HepG2 (cell line): ENCODE measurements at regions not wholly inside any gene's neighbourhood (a gene's known extent, or its start where the extent isn't known, plus 50 kb on each side); places are given as distances from the start of the nearest gene placed in this dataset.

Experiments used
- ATAC-seq: fragments of 200-7000 bp; cut with Tn5 transposase; 3 replicates; pipeline ENCODE4 v1.9.1; 2020; ENCODE audit warnings: mild to moderate bottlenecking, moderate library complexity
- BruUV-seq: library from RNA; stranded (reverse); fragments of 400-500 nt; replicated peaks from 2 replicates; lab custom pipeline; 2021; lab: Mats Ljungman, UMichigan
- CTCF ChIA-PET: fragments of 300-600 bp; formaldehyde crosslinking; extraction: SDS; loops from one replicate; lab custom pipeline; 2021; ENCODE audit warnings: low total read pairs, inconsistent platforms, low intra/inter-chr PET ratio; lab: Yijun Ruan, JAX
- POLR2A ChIA-PET: fragments of 350-600 bp; sonication (Branson Sonifier 250); formaldehyde crosslinking; loops from one replicate; lab custom pipeline; 2020; ENCODE audit warnings: antibody characterized with exemption, inconsistent platforms; lab: Yijun Ruan, JAX
- DNase-seq: peaks from one replicate; pipeline ENCODE4 v3.0.0-alpha.2; 2015; ENCODE audit warnings: low spot score
- FAIRE-seq: peaks from 3 replicates; lab custom pipeline; 2011; peaks lifted over from hg19 to GRCh38; lab: Jason Lieb, UNC
- H2AFZ ChIP-seq: one replicate; pipeline ENCODE4 v1.6.1; 2011; ENCODE audit warnings: low read length, inconsistent platforms
- H3K27ac ChIP-seq: fragments of 300-600 bp; 3 replicates; pipeline ENCODE4 v1.8.0; 2011; ENCODE audit warnings: mixed run types, mild to moderate bottlenecking, mixed read lengths, low read length, inconsistent platforms; ENCODE audit not compliant: insufficient read depth; ENCODE audit errors: extremely low read length
- H3K27me3 ChIP-seq, 2 experiments: fragments of 200-600 bp in 1 of 2; 2 replicates in 1 of 2; 3 replicates in 1 of 2; pipeline versions ENCODE4 v1.6.0 to v1.8.0; 2011; ENCODE audit warnings: low read length in 2 of 2, mild to moderate bottlenecking in 2 of 2, moderate library complexity in 2 of 2, inconsistent platforms in 1 of 2; ENCODE audit not compliant: insufficient read depth in 2 of 2, control insufficient read depth in 1 of 2
- H3K36me3 ChIP-seq, 2 experiments: fragments of 200-600 bp in 1 of 2; replicated peaks in 1 of 2; 2 replicates in 1 of 2; 3 replicates in 1 of 2; pipeline versions ENCODE4 v1.5.1 to v1.8.0; 2011; ENCODE audit warnings: low read length in 2 of 2, inconsistent platforms in 1 of 2; ENCODE audit not compliant: insufficient read depth in 2 of 2, control insufficient read depth in 1 of 2
- H3K4me1 ChIP-seq: 2 replicates; pipeline ENCODE4 v1.5.1; 2012; ENCODE audit warnings: low read length, inconsistent platforms; ENCODE audit not compliant: insufficient read depth
- H3K4me2 ChIP-seq: 2 replicates; pipeline ENCODE4 v1.6.0; 2011; ENCODE audit warnings: low read depth, low read length, inconsistent platforms
- H3K4me3 ChIP-seq, 3 experiments: fragments of 200-600 bp in 1 of 3; sonication (generic), shearing (Covaris generic) in 1 of 3; replicated peaks in 1 of 3; 2 replicates each; pipeline ENCODE4 v1.5.1; 2011 to 2016; ENCODE audit warnings: low read length in 3 of 3, inconsistent platforms in 2 of 3, low read depth in 2 of 3, mild to moderate bottlenecking in 2 of 3, control low read depth in 1 of 3, mixed read lengths in 1 of 3; ENCODE audit not compliant: insufficient read depth in 1 of 3
- H3K79me2 ChIP-seq: one replicate; pipeline ENCODE4 v1.6.1; 2011; ENCODE audit warnings: low read length, inconsistent platforms; ENCODE audit not compliant: insufficient read depth
- H3K9ac ChIP-seq: 2 replicates; pipeline ENCODE4 v1.6.0; 2011; ENCODE audit warnings: mild to moderate bottlenecking, low read depth, low read length, inconsistent platforms; ENCODE audit not compliant: insufficient read depth
- H3K9me3 ChIP-seq: 2 replicates; pipeline ENCODE4 v1.5.1; 2012; ENCODE audit warnings: mild to moderate bottlenecking, low read length
- H4K20me1 ChIP-seq: 2 replicates; pipeline ENCODE4 v1.6.0; 2011; ENCODE audit warnings: inconsistent platforms, mild to moderate bottlenecking, low read length, moderate library complexity; ENCODE audit not compliant: insufficient read depth
- ISX ChIP-seq: sonication (generic); formaldehyde crosslinking; conservative IDR thresholded peaks from 2 replicates; pipeline ENCODE4 v1.5.0; 2020; ENCODE audit warnings: missing genetic modification reagents
- PLRG1 ChIP-seq: fragments of 450-650 bp; conservative IDR thresholded peaks from 2 replicates; pipeline ENCODE4 v1.6.1; 2016
- SYNCRIP ChIP-seq: fragments of 200-400 bp; formaldehyde crosslinking; IDR thresholded peaks from 2 replicates; pipeline ENCODE4 v1.6.1; 2018; ENCODE audit warnings: mild to moderate bottlenecking, low read depth, low read length; ENCODE audit not compliant: insufficient read depth
- XRCC5 ChIP-seq: fragments of 200-400 bp; formaldehyde crosslinking; optimal IDR thresholded peaks from 2 replicates; pipeline ENCODE3; 2017; ENCODE audit warnings: mild to moderate bottlenecking, low read length
- ZNF446 ChIP-seq: sonication (generic); formaldehyde crosslinking; IDR thresholded peaks from 2 replicates; pipeline ENCODE4 v1.5.0; 2020; ENCODE audit warnings: mild to moderate bottlenecking, missing genetic modification reagents
- ZNF737 ChIP-seq: sonication (generic); formaldehyde crosslinking; IDR thresholded peaks from 2 replicates; pipeline ENCODE4 v1.5.0; 2020; ENCODE audit warnings: missing genetic modification reagents, mild to moderate bottlenecking, borderline replicate concordance
- WGBS: methylation state at CpG from one replicate; pipeline ENCODE4 v1.1.6; 2017; ENCODE audit warnings: low lambda C conversion rate; 5-methylcytosine and 5-hydroxymethylcytosine counted together
- in situ Hi-C: cut with HindIII; loops from 2 replicates; pipeline ENCODE4 v1.10.0; 2017; ENCODE audit warnings: low pct_unique_long_range_greater_than_20kb; ENCODE audit not compliant: extremely low pct_ligation_motif_present
- intact Hi-C: fragments of 100-400 bp; cut with micrococcal nuclease; formaldehyde crosslinking; loops from one replicate; pipeline ENCODE4 v1.10.0; 2022; ENCODE audit not compliant: unreplicated experiment
- TF ChIP-seq, protein P1 (sequence below): sonication (generic); formaldehyde crosslinking; IDR thresholded peaks from 2 replicates; pipeline ENCODE4 v1.9.0; 2021; ENCODE audit warnings: missing genetic modification reagents, mild to moderate bottlenecking, borderline replicate concordance

DNA sequence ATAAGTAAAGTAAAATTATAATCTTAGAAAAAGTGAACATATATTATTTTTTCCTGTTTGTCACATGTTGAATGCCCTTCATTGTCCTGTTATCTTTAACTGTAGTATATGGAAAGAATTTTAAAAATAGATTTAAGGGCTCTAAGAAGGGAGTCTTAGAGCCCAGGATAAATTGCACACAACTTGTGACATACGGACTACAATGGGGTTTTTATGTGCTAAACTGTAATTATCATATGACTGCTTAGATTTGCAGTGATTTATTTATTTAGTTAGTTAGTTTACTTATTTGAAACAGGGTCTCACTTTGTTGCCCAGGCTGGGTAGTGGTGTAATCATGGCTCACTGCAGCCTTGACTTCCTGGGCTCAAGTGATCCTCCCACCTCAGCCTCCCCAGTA, 187.8 kb upstream of the HMGA2 start:
- Histone ChIP-seq H3K4me3 (no peak overlapping the region), H3K27me3 (peaks cover 0 to 6% of the 10 kb centered on the region in 2 experiments; a peak in 2 of 5 replicates)
- FAIRE-seq (no peak), ATAC-seq (no peak)
- no peak for TF ChIP-seq PLRG1
- no peak for TF ChIP-seq ZNF446 (CRISPR knock-in tag)
- TF ChIP-seq, all 625 proteins: peak for 0
- POLR2A ChIA-PET = no interaction called here
- DNase-seq = no peak
- Histone ChIP-seq H3K4me1 (peaks cover 29% of the 10 kb centered on the region), H3K4me2 (no peak overlapping the region), H3K9ac (no peak overlapping the region), H2AFZ (no peak overlapping the region), H4K20me1 (no peaks in the 10 kb centered on the region), H3K36me3 (no peaks in the 10 kb centered on the region), H3K79me2 (no peaks in the 10 kb centered on the region), H3K9me3 (no peaks in the 10 kb centered on the region), H3K27ac (no peak overlapping the region)
- WGBS = 11% methylated on average over 1 of the region's 1 CpG
- no TSS peak for BruUV-seq
- in situ Hi-C loops (no loop called here), intact Hi-C loops (no loop called here)
- CTCF ChIA-PET = no interaction called here

DNA sequence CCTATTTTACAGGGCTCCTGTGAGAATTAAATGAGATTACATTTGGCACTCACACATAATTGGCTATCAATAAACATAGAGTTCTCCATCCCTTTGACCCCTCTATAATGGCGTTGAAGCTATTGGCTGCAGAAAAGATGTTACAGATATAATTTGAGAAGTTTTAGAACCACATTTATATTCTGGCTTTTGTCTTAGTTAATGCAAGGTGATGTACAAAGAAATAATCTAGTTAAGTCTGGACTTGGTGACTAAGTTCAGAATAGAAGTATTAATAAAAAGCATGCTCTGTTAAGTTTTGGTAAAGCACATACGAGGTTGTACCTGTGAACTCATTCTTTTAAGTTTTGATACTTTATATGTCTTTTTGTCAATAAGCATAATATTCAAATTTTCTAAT, 187.1 kb upstream of the HMGA2 start:
- WGBS = 21% methylated on average over 2 of the region's 2 CpGs
- no peak overlapping the region for H3K9ac ChIP-seq
- no peak overlapping the region for H3K4me3 ChIP-seq
- POLR2A ChIA-PET = no interaction called here
- TF ChIP-seq XRCC5 (no peak), ISX (CRISPR knock-in tag) (no peak), SYNCRIP (no peak), ZNF737 (CRISPR knock-in tag) (no peak)
- TF ChIP-seq, protein P1, sequence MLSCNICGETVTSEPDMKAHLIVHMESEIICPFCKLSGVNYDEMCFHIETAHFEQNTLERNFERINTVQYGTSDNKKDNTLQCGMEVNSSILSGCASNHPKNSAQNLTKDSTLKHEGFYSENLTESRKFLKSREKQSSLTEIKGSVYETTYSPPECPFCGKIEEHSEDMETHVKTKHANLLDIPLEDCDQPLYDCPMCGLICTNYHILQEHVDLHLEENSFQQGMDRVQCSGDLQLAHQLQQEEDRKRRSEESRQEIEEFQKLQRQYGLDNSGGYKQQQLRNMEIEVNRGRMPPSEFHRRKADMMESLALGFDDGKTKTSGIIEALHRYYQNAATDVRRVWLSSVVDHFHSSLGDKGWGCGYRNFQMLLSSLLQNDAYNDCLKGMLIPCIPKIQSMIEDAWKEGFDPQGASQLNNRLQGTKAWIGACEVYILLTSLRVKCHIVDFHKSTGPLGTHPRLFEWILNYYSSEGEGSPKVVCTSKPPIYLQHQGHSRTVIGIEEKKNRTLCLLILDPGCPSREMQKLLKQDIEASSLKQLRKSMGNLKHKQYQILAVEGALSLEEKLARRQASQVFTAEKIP = no peak
- H3K27me3 ChIP-seq = peaks cover 0 to 6% of the 10 kb centered on the region in 2 experiments; a peak in 2 of 5 replicates
- H2AFZ ChIP-seq = no peak overlapping the region
- no peak for FAIRE-seq
- BruUV-seq = no TSS peak
- ATAC-seq = no peak
- intact Hi-C loops = no loop called here
- H3K4me1 ChIP-seq = peaks cover 22% of the 10 kb centered on the region
- in situ Hi-C loops = no loop called here
- H4K20me1 ChIP-seq = no peaks in the 10 kb centered on the region
- H3K27ac ChIP-seq = no peak overlapping the region
- H3K4me2 ChIP-seq = no peak overlapping the region
- CTCF ChIA-PET = no interaction called here
- no peak for DNase-seq
- H3K9me3 ChIP-seq = no peaks in the 10 kb centered on the region
- no peaks in the 10 kb centered on the region for H3K36me3 ChIP-seq
- H3K79me2 ChIP-seq = no peaks in the 10 kb centered on the region
